Suprapubic skin (tissue), 4 donors: ENCODE measurements at regions not wholly inside any gene's neighbourhood (a gene's known extent, or its start where the extent isn't known, plus 50 kb on each side); places are given as distances from the start of the nearest gene placed in this dataset.

Experiments used
- CTCF ChIP-seq, 2 donors: fragments of 200-600 bp in 1 of 2; fragments of 450-650 bp in 1 of 2; sonication (generic) in 1 of 2; IDR thresholded peaks; one replicate each; pipeline ENCODE4 v1.5.1; 2016 to 2019; ENCODE audit warnings: antibody characterized with exemption in 2 of 2, mild to moderate bottlenecking in 1 of 2, moderate library complexity in 1 of 2
- POLR2A ChIP-seq, 2 donors: fragments of 450-650 bp; IDR thresholded peaks; one replicate each; pipeline ENCODE4 v1.6.1; 2017; ENCODE audit warnings: antibody characterized with exemption in 2 of 2, mild to moderate bottlenecking in 2 of 2, moderate library complexity in 2 of 2
- POLR2AphosphoS5 ChIP-seq, 3 donors: sonication (generic); formaldehyde crosslinking; IDR thresholded peaks; one replicate each; pipeline ENCODE4 v1.6.1; 2017; ENCODE audit warnings: antibody characterized with exemption in 3 of 3

GRCh38 chr2:200056105-200056504, 100.7 kb downstream of the MAIP1 start:
- TF ChIP-seq POLR2A (IDR thresholded peaks at IDR 0.05), result no peak
- no peak for TF ChIP-seq CTCF (IDR thresholded peaks at IDR 0.05)
- TF ChIP-seq POLR2AphosphoS5 (IDR thresholded peaks at IDR 0.05), result no peak
